ENCODE measurements at regions not wholly inside any gene's neighbourhood (a gene's known extent, or its start where the extent isn't known, plus 50 kb on each side); places are given as distances from the start of the nearest gene placed in this dataset.

GRCh38 chr11:19576054-19576453 lies 136.6 kb upstream of the NAV2 start:
- TF ChIP-seq POLR2AphosphoS5 (IDR thresholded peaks at IDR 0.05): no peak
- no peak for TF ChIP-seq CTCF (IDR thresholded peaks at IDR 0.05)
- no peak for TF ChIP-seq POLR2A (IDR thresholded peaks at IDR 0.05)

Data from gastroesophageal sphincter (tissue), 3 donors.